ENCODE measurements at regions not wholly inside any gene's neighbourhood (a gene's known extent, or its start where the extent isn't known, plus 50 kb on each side); places are given as distances from the start of the nearest gene placed in this dataset.
"Not testable (repeated sequence)": the region's sequence is repeated elsewhere in the genome, so short reads cannot be mapped to it uniquely, and the experiment has no call there.

GRCh38 chr9:101814064-101814463 lies 75.6 kb upstream of the GRIN3A start:
- H3K36me3 Mint-ChIP-seq = no peaks in the 10 kb centered on the region
- Histone ChIP-seq H4K20me1 (ENCODE audit: low read depth) (no peaks in the 10 kb centered on the region), H3K4me3 (no peak overlapping the region), H2AFZ (replicated peaks) (no peak overlapping the region), H3K27me3 (no peaks in the 10 kb centered on the region), H3K36me3 (no peaks in the 10 kb centered on the region), H3K9me3 (ENCODE audit: low read depth) (no peaks in the 10 kb centered on the region), H3F3A (ENCODE audit: low read depth) (no peaks in the 10 kb centered on the region), H3K27ac (no peak overlapping the region), H3K9ac (no peak overlapping the region), H3K4me2 (no peak overlapping the region), H3K79me2 (ENCODE audit: low read depth) (no peaks in the 10 kb centered on the region), H3K4me1 (no peaks in the 10 kb centered on the region)
- TF ChIP-seq, protein P1, sequence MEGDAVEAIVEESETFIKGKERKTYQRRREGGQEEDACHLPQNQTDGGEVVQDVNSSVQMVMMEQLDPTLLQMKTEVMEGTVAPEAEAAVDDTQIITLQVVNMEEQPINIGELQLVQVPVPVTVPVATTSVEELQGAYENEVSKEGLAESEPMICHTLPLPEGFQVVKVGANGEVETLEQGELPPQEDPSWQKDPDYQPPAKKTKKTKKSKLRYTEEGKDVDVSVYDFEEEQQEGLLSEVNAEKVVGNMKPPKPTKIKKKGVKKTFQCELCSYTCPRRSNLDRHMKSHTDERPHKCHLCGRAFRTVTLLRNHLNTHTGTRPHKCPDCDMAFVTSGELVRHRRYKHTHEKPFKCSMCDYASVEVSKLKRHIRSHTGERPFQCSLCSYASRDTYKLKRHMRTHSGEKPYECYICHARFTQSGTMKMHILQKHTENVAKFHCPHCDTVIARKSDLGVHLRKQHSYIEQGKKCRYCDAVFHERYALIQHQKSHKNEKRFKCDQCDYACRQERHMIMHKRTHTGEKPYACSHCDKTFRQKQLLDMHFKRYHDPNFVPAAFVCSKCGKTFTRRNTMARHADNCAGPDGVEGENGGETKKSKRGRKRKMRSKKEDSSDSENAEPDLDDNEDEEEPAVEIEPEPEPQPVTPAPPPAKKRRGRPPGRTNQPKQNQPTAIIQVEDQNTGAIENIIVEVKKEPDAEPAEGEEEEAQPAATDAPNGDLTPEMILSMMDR (IDR thresholded peaks at IDR 0.05) = no peak
- TF ChIP-seq EZH2phosphoT487 (IDR thresholded peaks at IDR 0.05) (no peak), EZH2 (IDR thresholded peaks at IDR 0.05) (no peak)
- H3K27me3 Mint-ChIP-seq (ENCODE audit: insufficient read depth, low read depth) = peaks cover 3% of the 10 kb centered on the region
- H3K27ac Mint-ChIP-seq = no peak overlapping the region
- no peak overlapping the region for H3K4me3 Mint-ChIP-seq
- no peak for DNase-seq (ENCODE audit: low spot score)
- no peaks in the 10 kb centered on the region for H3K4me1 Mint-ChIP-seq
- peaks cover 9% of the 10 kb centered on the region for H3K9me3 Mint-ChIP-seq

DNA sequence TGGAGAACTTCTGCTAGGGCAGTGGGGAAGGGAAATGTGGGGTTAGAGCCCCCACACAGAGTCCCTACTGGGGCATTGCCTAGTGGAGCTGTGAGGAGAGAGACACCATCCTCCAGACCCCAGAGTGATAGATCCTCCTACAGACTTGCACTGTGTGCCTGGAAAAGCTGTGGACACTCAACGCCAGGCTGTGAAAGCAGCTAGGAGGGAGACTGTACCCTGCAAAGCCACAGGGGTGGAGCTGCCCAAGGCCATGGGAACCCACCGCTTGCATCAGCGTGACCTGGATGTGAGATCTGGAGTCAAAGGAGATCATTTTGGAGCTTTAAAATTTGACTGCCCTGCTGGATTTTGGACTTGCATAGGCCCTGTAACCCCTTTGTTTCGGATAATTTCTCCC lies 69.4 kb upstream of the GRIN3A start:
- not testable (repeated sequence) for H3K4me2 ChIP-seq; H3K27ac ChIP-seq; H2AFZ ChIP-seq (replicated peaks); H3K27me3 ChIP-seq; H3K27ac Mint-ChIP-seq; H3K79me2 ChIP-seq (ENCODE audit: low read depth); DNase-seq (ENCODE audit: low spot score); H3F3A ChIP-seq (ENCODE audit: low read depth); H3K36me3 Mint-ChIP-seq; H3K4me1 ChIP-seq; H3K4me3 Mint-ChIP-seq; H3K9me3 ChIP-seq (ENCODE audit: low read depth); H3K9ac ChIP-seq; H3K27me3 Mint-ChIP-seq (ENCODE audit: insufficient read depth, low read depth); H3K9me3 Mint-ChIP-seq; H3K4me1 Mint-ChIP-seq; H4K20me1 ChIP-seq (ENCODE audit: low read depth); H3K36me3 ChIP-seq; H3K4me3 ChIP-seq

GRCh38 chr9:101796044-101796443 lies 57.6 kb upstream of the GRIN3A start:
- DNase-seq (ENCODE audit: low spot score) = no peak
- H3K4me3 Mint-ChIP-seq = no peak overlapping the region
- no peaks in the 10 kb centered on the region for H3K36me3 ChIP-seq
- H3K9ac ChIP-seq = no peak overlapping the region
- no peaks in the 10 kb centered on the region for H3K4me1 ChIP-seq
- H3F3A ChIP-seq (ENCODE audit: low read depth) = no peaks in the 10 kb centered on the region
- H3K9me3 Mint-ChIP-seq = no peaks in the 10 kb centered on the region
- TF ChIP-seq, protein P1 (IDR thresholded peaks at IDR 0.05) = no peak
- no peak for TF ChIP-seq EZH2phosphoT487 (IDR thresholded peaks at IDR 0.05)
- no peak for TF ChIP-seq EZH2 (IDR thresholded peaks at IDR 0.05)
- no peak overlapping the region for H3K4me3 ChIP-seq
- no peak overlapping the region for H3K27ac Mint-ChIP-seq
- H3K27me3 Mint-ChIP-seq (ENCODE audit: insufficient read depth, low read depth) = no peaks in the 10 kb centered on the region
- no peaks in the 10 kb centered on the region for H3K36me3 Mint-ChIP-seq
- H3K4me2 ChIP-seq = no peak overlapping the region
- no peak overlapping the region for H3K27ac ChIP-seq
- H3K4me1 Mint-ChIP-seq = no peaks in the 10 kb centered on the region
- peaks cover 11% of the 10 kb centered on the region for H3K27me3 ChIP-seq
- no peaks in the 10 kb centered on the region for H3K9me3 ChIP-seq (ENCODE audit: low read depth)
- no peaks in the 10 kb centered on the region for H3K79me2 ChIP-seq (ENCODE audit: low read depth)
- no peak overlapping the region for H2AFZ ChIP-seq (replicated peaks)
- no peaks in the 10 kb centered on the region for H4K20me1 ChIP-seq (ENCODE audit: low read depth)

GRCh38 chr9:101795147-101795546 lies 56.7 kb upstream of the GRIN3A start:
- H3K9me3 ChIP-seq (ENCODE audit: low read depth) = no peaks in the 10 kb centered on the region
- H3K27me3 ChIP-seq = peaks cover 11% of the 10 kb centered on the region
- H4K20me1 ChIP-seq (ENCODE audit: low read depth) = no peaks in the 10 kb centered on the region
- H3K36me3 ChIP-seq = no peaks in the 10 kb centered on the region
- H3K4me2 ChIP-seq = no peak overlapping the region
- H3K4me3 Mint-ChIP-seq = no peak overlapping the region
- no peak for DNase-seq (ENCODE audit: low spot score)
- H2AFZ ChIP-seq (replicated peaks) = no peak overlapping the region
- no peak overlapping the region for H3K27ac ChIP-seq
- H3K36me3 Mint-ChIP-seq = no peaks in the 10 kb centered on the region
- H3K79me2 ChIP-seq (ENCODE audit: low read depth) = no peaks in the 10 kb centered on the region
- H3F3A ChIP-seq (ENCODE audit: low read depth) = no peaks in the 10 kb centered on the region
- no peaks in the 10 kb centered on the region for H3K4me1 ChIP-seq
- H3K9ac ChIP-seq = no peak overlapping the region
- no peak overlapping the region for H3K4me3 ChIP-seq
- no peak overlapping the region for H3K27ac Mint-ChIP-seq
- H3K27me3 Mint-ChIP-seq (ENCODE audit: insufficient read depth, low read depth) = no peaks in the 10 kb centered on the region
- TF ChIP-seq EZH2phosphoT487 (IDR thresholded peaks at IDR 0.05) (no peak), EZH2 (IDR thresholded peaks at IDR 0.05) (no peak)
- TF ChIP-seq, protein P1 (IDR thresholded peaks at IDR 0.05) = no peak
- no peaks in the 10 kb centered on the region for H3K9me3 Mint-ChIP-seq
- no peaks in the 10 kb centered on the region for H3K4me1 Mint-ChIP-seq

Data from neural progenitor cell (in vitro differentiated cells).